RWPE2 (cell line): ENCODE measurements at regions not wholly inside any gene's neighbourhood (a gene's known extent, or its start where the extent isn't known, plus 50 kb on each side); places are given as distances from the start of the nearest gene placed in this dataset.

Experiments
- ATAC-seq: fragments of 200-7000 bp; cut with Tn5 transposase; 3 replicates; pipeline ENCODE4 v1.9.1; 2021; ENCODE audit warnings: low read depth
- DNase-seq: peaks from one replicate; pipeline ENCODE4 v3.0.0-alpha.2; 2020; ENCODE audit warnings: low spot score
- H3K27ac ChIP-seq: fragments of 450-650 bp; 2 replicates; pipeline ENCODE4 v1.5.1; 2017; ENCODE audit warnings: mild to moderate bottlenecking; ENCODE audit not compliant: poor library complexity, severe bottlenecking
- H3K27me3 ChIP-seq: fragments of 250-450 bp; sonication (Bioruptor Pico); 2 replicates; pipeline ENCODE4 v1.5.1; 2021; ENCODE audit warnings: mild to moderate bottlenecking, moderate library complexity; ENCODE audit not compliant: insufficient read depth, poor library complexity, severe bottlenecking
- H3K36me3 ChIP-seq: fragments of 250-450 bp; sonication (Bioruptor Pico); 2 replicates; pipeline ENCODE4 v1.5.1; 2020; ENCODE audit warnings: low read depth, mild to moderate bottlenecking, moderate library complexity
- H3K4me1 ChIP-seq: fragments of 250-450 bp; sonication (Bioruptor Pico); 2 replicates; pipeline ENCODE4 v1.5.1; 2021; ENCODE audit warnings: mild to moderate bottlenecking, moderate library complexity; ENCODE audit not compliant: insufficient read depth, poor library complexity, severe bottlenecking
- H3K4me3 ChIP-seq: fragments of 250-450 bp; sonication (Bioruptor Pico); 2 replicates; pipeline ENCODE4 v1.5.1; 2021; ENCODE audit warnings: mild to moderate bottlenecking, moderate library complexity; ENCODE audit not compliant: severe bottlenecking
- H3K9me3 ChIP-seq: fragments of 250-450 bp; sonication (Bioruptor Pico); 2 replicates; pipeline ENCODE4 v1.5.1; 2021; ENCODE audit warnings: mild to moderate bottlenecking, moderate library complexity; ENCODE audit not compliant: severe bottlenecking
- CTCF ChIP-seq: fragments of 450-650 bp; IDR thresholded peaks from one replicate; pipeline ENCODE4 v1.5.1; 2017; ENCODE audit warnings: mild to moderate bottlenecking, moderate library complexity; ENCODE audit not compliant: poor library complexity, severe bottlenecking

- no peak for ATAC-seq
These were observed 73.1 kb upstream of the MYL2 start for GRCh38 chr12:110993434-110993833.

GRCh38 chr12:110992909-110993308, 72.5 kb upstream of the MYL2 start:
- no peak for TF ChIP-seq CTCF
- ATAC-seq, result no peak
- H3K4me1 ChIP-seq, result no peaks in the 10 kb centered on the region

More at GRCh38 chr12:110993434-110993833, 73.1 kb upstream of the MYL2 start:
- Histone ChIP-seq H3K27ac (no peak overlapping the region), H3K27me3 (peaks cover 4% of the 10 kb centered on the region), H3K9me3 (no peaks in the 10 kb centered on the region), H3K4me1 (no peaks in the 10 kb centered on the region), H3K4me3 (no peak overlapping the region), H3K36me3 (no peaks in the 10 kb centered on the region)
- TF ChIP-seq CTCF, result no peak
- DNase-seq, result no peak

GRCh38 chr12:110983811-110984210, 63.4 kb upstream of the MYL2 start:
- TF ChIP-seq CTCF, result no peak
- H3K27ac ChIP-seq, result no peak overlapping the region
- no peaks in the 10 kb centered on the region for H3K4me1 ChIP-seq
- ATAC-seq (no peak), DNase-seq (no peak)
- no peak overlapping the region for H3K4me3 ChIP-seq
- no peaks in the 10 kb centered on the region for H3K36me3 ChIP-seq
- H3K27me3 ChIP-seq, result no peaks in the 10 kb centered on the region
- no peaks in the 10 kb centered on the region for H3K9me3 ChIP-seq

More at GRCh38 chr12:110992909-110993308, 72.5 kb upstream of the MYL2 start:
- Histone ChIP-seq H3K27me3 (peaks cover 4% of the 10 kb centered on the region), H3K9me3 (no peaks in the 10 kb centered on the region), H3K36me3 (no peaks in the 10 kb centered on the region), H3K4me3 (no peak overlapping the region), H3K27ac (no peak overlapping the region)
- no peak for DNase-seq

- DNase-seq (no peak), ATAC-seq (no peak)
- H3K36me3 ChIP-seq, result no peaks in the 10 kb centered on the region
- TF ChIP-seq CTCF, result no peak
- H3K9me3 ChIP-seq, result no peaks in the 10 kb centered on the region
- no peaks in the 10 kb centered on the region for H3K27me3 ChIP-seq
- no peak overlapping the region for H3K27ac ChIP-seq
- no peaks in the 10 kb centered on the region for H3K4me1 ChIP-seq
- no peak overlapping the region for H3K4me3 ChIP-seq
These were observed 52.5 kb upstream of the MYL2 start for GRCh38 chr12:110972866-110973265.

- no peaks in the 10 kb centered on the region for H3K4me1 ChIP-seq
- H3K4me3 ChIP-seq, result no peak overlapping the region
- no peaks in the 10 kb centered on the region for H3K36me3 ChIP-seq
- ATAC-seq (no peak), DNase-seq (no peak)
- H3K27ac ChIP-seq, result no peak overlapping the region
- no peak for TF ChIP-seq CTCF
- H3K9me3 ChIP-seq, result no peaks in the 10 kb centered on the region
- H3K27me3 ChIP-seq, result no peaks in the 10 kb centered on the region
These were observed 51.6 kb upstream of the MYL2 start for GRCh38 chr12:110971936-110972335.
